HUDEP-2 (cell line): ENCODE measurements at regions not wholly inside any gene's neighbourhood (a gene's known extent, or its start where the extent isn't known, plus 50 kb on each side); places are given as distances from the start of the nearest gene placed in this dataset.

Experiments used
- DNase-seq, 76 experiments: peaks; one replicate each; lab custom pipeline; 2025; ENCODE audit not compliant: unreplicated experiment in 76 of 76; lab: John Stamatoyannopoulos, UW

DNA sequence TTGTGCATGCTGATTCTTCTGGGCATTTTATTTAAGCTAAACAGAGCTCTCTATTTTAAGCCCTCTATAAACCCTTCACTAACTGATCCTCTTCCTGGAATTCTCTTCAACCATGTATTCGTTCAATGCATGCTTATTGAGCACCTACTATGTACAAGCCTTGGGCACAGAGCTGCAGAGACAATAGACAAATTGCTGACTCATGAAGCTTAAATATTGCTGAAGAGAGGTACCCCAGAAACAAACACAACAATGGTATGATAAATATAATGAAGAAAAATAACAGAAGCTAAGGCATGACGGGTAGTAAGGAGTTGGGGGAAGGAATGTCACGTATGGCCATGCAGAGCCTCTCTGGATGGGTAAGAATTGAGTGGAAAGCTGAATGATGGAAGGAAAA, 222.2 kb downstream of the PPARGC1A start:
- DNase-seq: no peak

DNA sequence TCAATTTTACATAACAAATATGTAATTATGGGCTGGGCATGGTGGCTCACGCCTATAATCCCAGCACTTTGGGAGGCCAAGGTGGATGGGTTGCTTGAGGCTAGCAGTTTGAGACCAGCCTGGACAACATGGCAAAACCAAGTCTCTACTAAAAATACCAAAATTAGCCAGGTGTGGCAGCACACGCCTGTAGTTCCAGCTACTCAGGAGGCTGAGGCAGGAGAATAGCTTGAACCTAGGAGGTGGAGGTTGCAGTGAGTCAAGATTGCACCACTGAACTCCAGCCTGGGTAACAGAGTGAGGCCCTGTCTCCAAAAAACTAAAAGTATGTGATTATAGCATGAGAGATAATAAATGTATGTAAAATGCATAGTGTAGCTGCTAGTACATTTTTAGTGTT, 229.0 kb downstream of the PPARGC1A start:
- no peak for DNase-seq

DNA sequence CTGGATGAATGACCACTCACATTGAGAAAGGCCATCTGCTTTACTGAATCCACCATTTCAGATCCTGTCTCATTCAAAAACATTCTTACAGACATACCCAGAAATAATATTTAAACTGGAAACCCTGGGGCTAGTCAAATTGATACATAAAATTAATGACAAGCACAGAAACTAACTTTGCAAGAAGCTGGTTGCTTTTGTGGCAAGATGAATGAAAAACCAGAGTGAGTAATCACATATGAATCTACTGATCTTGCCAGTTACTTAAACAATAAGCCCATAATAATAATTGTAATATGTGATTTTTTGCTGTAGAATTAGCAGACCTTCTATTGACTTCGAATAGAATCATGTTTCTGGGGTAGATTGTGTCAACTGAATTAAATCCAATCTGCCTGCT, 235.1 kb downstream of the PPARGC1A start:
- DNase-seq: no peak

DNA sequence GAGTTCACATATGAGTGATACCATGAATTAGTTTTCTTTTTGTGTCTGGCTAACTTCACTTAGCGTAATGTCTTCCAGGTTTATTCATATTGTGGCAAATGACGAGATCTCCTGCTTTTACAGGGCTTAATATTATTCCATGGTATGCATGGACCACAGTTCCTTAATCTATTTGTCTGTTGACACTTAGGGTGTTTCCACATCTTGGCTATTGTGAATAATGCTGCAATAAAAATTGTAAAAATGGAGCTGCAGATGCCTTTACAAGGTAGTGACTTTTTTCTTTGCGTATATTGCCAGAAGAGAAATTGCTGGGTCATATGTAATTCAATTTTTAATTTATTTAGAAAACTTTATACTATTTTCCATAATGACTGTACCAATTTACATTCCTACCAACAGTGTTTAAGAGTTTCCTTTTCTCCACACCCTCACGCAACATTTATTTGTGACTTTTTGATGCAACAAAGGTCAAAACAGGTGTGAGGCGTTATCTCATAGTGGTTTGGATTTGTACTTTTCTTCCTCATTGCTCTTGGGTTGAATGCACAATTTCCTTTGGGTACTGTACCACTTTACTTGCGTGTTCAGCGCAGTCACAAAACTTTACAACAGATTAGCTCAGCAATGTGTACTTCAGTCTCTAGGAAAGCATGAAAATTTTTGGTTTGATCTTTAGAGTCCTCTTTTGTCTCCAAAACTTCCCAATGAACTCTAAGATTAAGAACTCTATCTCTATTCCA, 240.8 kb downstream of the PPARGC1A start:
- no peak for DNase-seq

DNA sequence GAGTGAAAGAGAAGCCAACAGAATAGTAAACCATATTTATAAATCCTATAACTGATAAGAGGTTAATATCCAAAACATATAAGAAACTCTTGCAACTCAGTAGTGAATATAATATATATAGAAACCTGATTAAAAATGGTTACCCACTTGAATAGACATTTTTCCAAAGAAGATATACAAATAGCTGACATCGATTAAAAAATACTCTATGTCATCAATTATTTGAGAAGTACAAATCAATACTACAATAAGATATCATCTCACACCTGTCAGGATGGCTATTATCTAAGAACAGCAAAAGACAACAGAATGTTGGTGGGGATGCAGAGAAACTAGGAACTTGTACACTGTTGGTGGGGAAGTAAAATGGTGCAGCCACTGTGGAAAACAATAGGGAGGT, 254.4 kb downstream of the PPARGC1A start:
- DNase-seq: no peak

DNA sequence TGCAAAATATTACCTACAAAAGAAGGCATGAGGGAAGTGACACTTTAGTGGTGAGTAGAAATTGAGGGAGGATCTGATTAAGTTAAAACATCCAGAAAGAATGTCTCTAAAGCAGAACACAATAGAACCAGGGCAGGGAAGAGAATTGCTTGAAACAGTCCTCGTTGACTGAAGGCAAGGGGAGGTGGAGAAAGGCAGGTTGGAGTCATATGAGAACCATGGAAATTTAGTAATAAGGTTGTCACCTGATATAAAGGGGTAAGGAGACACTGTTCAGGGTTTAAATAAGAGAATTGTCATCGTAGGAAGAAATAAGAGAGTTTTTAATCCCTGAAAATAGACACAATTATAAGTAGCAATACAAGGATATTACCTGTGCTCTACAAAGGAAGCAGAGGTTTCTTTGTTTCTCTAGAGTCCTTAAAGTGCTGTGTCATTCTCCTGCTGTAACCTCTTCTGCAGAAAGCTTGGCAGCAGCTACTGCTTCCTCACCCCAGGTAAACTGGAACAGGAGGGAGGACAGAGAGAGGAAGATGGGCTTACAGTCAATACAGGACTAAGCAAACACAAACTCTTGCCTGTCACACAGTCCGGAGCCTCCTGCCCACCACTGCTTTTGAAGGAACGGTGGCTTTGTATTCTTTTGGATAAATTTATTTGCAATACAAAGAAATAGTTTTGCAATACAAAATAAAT, 258.4 kb downstream of the PPARGC1A start:
- no peak for DNase-seq

GRCh38 chr4:23630110-23630509, 259.7 kb downstream of the PPARGC1A start:
- DNase-seq: no peak

DNA sequence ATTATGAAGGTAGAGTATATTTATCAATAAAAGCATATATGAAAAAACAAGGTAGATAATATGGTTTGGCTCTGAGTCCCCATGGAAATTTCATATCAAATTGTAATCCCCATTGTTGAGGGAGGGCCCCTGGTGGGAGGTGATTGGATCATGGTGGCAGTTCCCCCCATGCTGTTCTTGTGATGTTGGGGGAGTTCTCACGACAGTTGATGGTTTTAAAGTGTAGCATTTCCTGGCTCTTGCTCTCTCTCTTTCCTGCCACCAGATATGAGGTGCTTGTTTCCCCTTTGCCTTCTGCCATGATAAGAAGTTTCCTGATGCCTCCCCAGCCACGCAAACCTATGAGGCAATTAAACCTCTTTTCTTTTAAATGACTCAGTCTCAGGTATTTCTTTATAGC, 260.4 kb downstream of the PPARGC1A start:
- no peak for DNase-seq

- no peak for DNase-seq
Observed at GRCh38 chr4:23614284-23614892, 275.5 kb downstream of the PPARGC1A start.

- DNase-seq: no peak
Observed at GRCh38 chr4:23613782-23614181, 276.1 kb downstream of the PPARGC1A start.

GRCh38 chr4:23602720-23603119, 287.1 kb downstream of the PPARGC1A start:
- DNase-seq: no peak

DNA sequence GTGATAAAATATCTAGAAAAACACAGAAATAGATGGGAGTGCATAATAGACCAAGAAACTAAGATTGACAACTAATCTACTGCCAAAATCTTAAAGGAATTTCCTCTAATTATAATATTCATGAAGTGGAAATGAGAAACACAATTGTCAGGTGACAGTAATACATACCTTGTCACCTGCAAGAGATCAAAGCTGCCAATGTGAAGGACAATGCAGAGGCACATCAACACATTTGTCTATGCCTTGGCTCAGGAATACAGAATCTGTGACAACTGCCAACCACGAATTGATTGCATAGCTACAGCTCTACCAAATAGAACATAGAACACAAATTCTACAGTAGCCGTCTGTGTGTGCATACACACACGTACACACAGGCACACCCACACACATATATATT, 295.7 kb downstream of the PPARGC1A start:
- DNase-seq: no peak

DNA sequence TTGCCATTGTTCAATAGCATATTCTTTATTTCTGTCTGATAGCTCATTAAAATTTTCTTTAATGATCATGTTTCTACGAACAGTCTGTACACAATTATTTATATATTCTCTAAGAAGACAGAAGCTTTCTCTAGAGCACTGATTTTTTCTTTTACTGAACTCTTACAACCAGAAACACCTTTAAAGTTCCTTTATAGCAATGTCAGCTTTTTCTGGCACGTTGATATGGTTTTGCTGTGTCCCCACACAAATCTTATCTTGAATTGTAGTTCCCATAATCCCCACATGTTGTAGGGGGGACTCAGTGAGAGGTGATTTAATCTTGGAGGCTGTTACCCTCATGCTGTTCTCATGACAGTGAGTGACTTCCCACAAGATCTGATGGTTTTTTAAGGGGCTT, 299.4 kb downstream of the PPARGC1A start:
- no peak for DNase-seq

GRCh38 chr4:23584024-23584423, 305.8 kb downstream of the PPARGC1A start:
- DNase-seq: no peak

DNA sequence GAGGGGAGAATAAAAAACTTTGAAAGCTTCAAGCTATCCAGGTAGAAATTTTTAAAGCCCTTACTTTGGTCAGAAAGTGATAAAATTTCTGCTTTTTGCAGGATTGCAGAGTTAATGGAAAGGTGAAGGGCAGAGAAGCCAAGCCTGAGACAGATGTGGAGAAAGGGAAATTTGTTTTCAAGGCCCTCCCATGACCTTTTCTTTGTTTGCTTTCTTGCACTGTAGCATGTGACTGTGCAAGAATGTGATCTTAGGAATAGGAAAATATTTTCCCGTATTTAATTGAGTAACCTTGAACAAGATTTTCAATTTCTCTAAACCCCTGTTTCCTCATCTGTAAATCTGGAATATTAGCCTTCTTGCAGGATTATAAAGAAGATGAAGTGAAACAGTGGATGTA, 307.2 kb downstream of the PPARGC1A start:
- DNase-seq: no peak

GRCh38 chr4:23579166-23579565, 310.7 kb downstream of the PPARGC1A start:
- no peak for DNase-seq

GRCh38 chr4:23577398-23577797, 312.4 kb downstream of the PPARGC1A start:
- no peak for DNase-seq

DNA sequence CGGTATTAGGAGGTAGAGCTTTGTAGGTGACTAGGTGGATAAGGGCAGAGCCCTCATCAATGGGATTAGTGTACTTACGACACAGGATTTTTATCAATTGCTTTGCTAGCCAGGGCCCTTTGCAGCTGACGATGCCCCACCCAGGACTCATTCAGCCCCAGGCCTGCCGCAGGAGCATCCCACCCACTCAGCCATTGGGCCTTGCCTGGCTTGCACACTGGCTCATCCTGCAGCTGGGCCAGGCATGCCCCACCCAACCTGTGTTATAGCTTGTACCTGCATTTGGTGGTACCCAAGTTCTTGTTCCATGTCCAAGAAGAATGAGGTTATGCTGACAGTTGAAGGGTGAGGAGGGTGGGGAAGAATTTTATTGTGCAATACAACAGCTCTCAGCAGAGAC, 317.5 kb downstream of the PPARGC1A start:
- DNase-seq: no peak

DNA sequence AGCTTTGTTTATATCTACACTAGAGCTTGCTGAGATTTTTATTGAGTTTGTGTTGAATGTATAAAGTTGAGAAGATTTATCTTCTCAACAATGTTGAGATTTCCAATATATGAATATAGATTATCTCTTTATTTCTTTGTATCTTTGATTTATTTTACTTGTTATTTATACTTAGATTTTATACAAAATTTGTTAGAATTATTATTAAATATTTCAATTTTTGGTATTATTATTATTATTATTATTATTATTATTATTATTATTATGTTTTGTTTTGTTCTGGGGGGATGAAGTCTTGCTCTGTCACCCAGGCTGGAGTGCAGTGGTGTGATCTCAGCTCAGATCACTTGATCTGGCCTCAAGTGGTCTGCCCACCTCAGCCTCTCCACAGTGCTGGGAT, 322.5 kb downstream of the PPARGC1A start:
- DNase-seq: no peak

GRCh38 chr4:23560748-23561147, 329.1 kb downstream of the PPARGC1A start:
- DNase-seq: no peak

- DNase-seq: no peak
Observed at GRCh38 chr4:23558101-23558500, 331.7 kb downstream of the PPARGC1A start.

GRCh38 chr4:23547601-23548000, 342.2 kb downstream of the PPARGC1A start:
- no peak for DNase-seq
